ENCODE measurements at regions not wholly inside any gene's neighbourhood (a gene's known extent, or its start where the extent isn't known, plus 50 kb on each side); places are given as distances from the start of the nearest gene placed in this dataset.

- TF ChIP-seq POLR2AphosphoS5 (IDR thresholded peaks at IDR 0.05; ENCODE audit: borderline replicate concordance, low read depth, low read length) (no peak), EZH2 (IDR thresholded peaks at IDR 0.05) (no peak)
Measured at GRCh38 chr1:83043244-83043643, 955.7 kb downstream of the TTLL7 start.

Measured in SK-N-MC (cell line).